NCI-H128 (cell line): ENCODE measurements at regions not wholly inside any gene's neighbourhood (a gene's known extent, or its start where the extent isn't known, plus 50 kb on each side); places are given as distances from the start of the nearest gene placed in this dataset.

ENCODE experiments used
- DNase-seq: peaks from one replicate; lab custom pipeline; 2025; ENCODE audit not compliant: unreplicated experiment; lab: John Stamatoyannopoulos, UW

GRCh38 chr17:14838567-14838966 is 426.6 kb downstream of the PMP22 start:
- DNase-seq, result no peak

- DNase-seq, result no peak
These were observed 431.8 kb downstream of the PMP22 start for GRCh38 chr17:14833201-14833785.

GRCh38 chr17:14831491-14831890 is 433.6 kb downstream of the PMP22 start:
- no peak for DNase-seq

- no peak for DNase-seq
These were observed 437.7 kb downstream of the PMP22 start for GRCh38 chr17:14827396-14827919.

- no peak for DNase-seq
These were observed 438.8 kb downstream of the PMP22 start for GRCh38 chr17:14826358-14826757.

- DNase-seq, result no peak
These were observed 446.7 kb downstream of the PMP22 start for GRCh38 chr17:14818469-14818868.

- DNase-seq, result no peak
These were observed 450.0 kb downstream of the PMP22 start for GRCh38 chr17:14815079-14815478.

- DNase-seq, result no peak
These were observed 451.3 kb downstream of the PMP22 start for GRCh38 chr17:14813649-14814370.

- DNase-seq, result no peak
These were observed 456.7 kb downstream of the PMP22 start for GRCh38 chr17:14808425-14808824.

GRCh38 chr17:14805348-14805747 is 459.8 kb downstream of the PMP22 start:
- no peak for DNase-seq

- no peak for DNase-seq
These were observed 461.3 kb downstream of the PMP22 start for GRCh38 chr17:14803826-14804225.

GRCh38 chr17:14797801-14798200 is 467.3 kb downstream of the PMP22 start:
- no peak for DNase-seq

- DNase-seq, result no peak
These were observed 468.1 kb downstream of the PMP22 start for GRCh38 chr17:14797021-14797420.

- DNase-seq, result no peak
These were observed 470.2 kb downstream of the PMP22 start for GRCh38 chr17:14794961-14795360.

- no peak for DNase-seq
These were observed 471.9 kb downstream of the PMP22 start for GRCh38 chr17:14793237-14793636.

GRCh38 chr17:14792746-14793145 is 472.4 kb downstream of the PMP22 start:
- DNase-seq, result no peak

GRCh38 chr17:14791221-14791620 is 473.9 kb downstream of the PMP22 start:
- no peak for DNase-seq

- no peak for DNase-seq
These were observed 474.6 kb downstream of the PMP22 start for GRCh38 chr17:14790521-14790920.

- no peak for DNase-seq
These were observed 480.0 kb downstream of the PMP22 start for GRCh38 chr17:14784997-14785696.

GRCh38 chr17:14781123-14781522 is 480.2 kb downstream of the HS3ST3B1 start:
- no peak for DNase-seq

- DNase-seq, result no peak
These were observed 479.3 kb downstream of the HS3ST3B1 start for GRCh38 chr17:14780097-14780651.

- no peak for DNase-seq
These were observed 478.4 kb downstream of the HS3ST3B1 start for GRCh38 chr17:14779241-14779640.
